Stimulated activated naive B cell treated with anti-CD40 and anti-IgM and Interleukin-4, amounts not matched to agents 10 μg/mL and 1 μg/mL and 100 μg/mL, for 72 hours (primary cell): ENCODE measurements at regions not wholly inside any gene's neighbourhood (a gene's known extent, or its start where the extent isn't known, plus 50 kb on each side); places are given as distances from the start of the nearest gene placed in this dataset.
A peak's percentile ranks its signal among the peaks of the same experiment; 100 is the strongest.

ENCODE experiments used
- ATAC-seq, 2 donors: fragments of 150-1000 bp; cut with Tn5 transposase; replicated peaks; 2 replicates each; pipeline ENCODE4 v1.10.0; 2021; ENCODE audit warnings: moderate library complexity in 1 of 2
- DNase-seq: peaks from one replicate; pipeline ENCODE4 v3.0.0; 2021
- H3K27ac Mint-ChIP-seq: one replicate; pipeline ENCODE4 v1.8.0; 2022; ENCODE audit warnings: mild to moderate bottlenecking, mixed read lengths
- H3K27me3 Mint-ChIP-seq, 2 donors: one replicate each; pipeline ENCODE4 v1.8.0; 2022; ENCODE audit warnings: mixed read lengths in 2 of 2
- H3K36me3 Mint-ChIP-seq, 2 donors: one replicate each; pipeline ENCODE4 v1.8.0; 2022; ENCODE audit warnings: mixed read lengths in 2 of 2, mild to moderate bottlenecking in 1 of 2
- H3K4me1 Mint-ChIP-seq, 2 donors: one replicate each; pipeline ENCODE4 v1.8.0; 2022; ENCODE audit warnings: mixed read lengths in 2 of 2, mild to moderate bottlenecking in 1 of 2
- H3K4me3 Mint-ChIP-seq, 2 donors: one replicate each; pipeline ENCODE4 v1.8.0; 2022; ENCODE audit warnings: mild to moderate bottlenecking in 2 of 2, mixed read lengths in 2 of 2, moderate library complexity in 1 of 2
- H3K9me3 Mint-ChIP-seq, 2 donors: one replicate each; pipeline ENCODE4 v1.8.0; 2022; ENCODE audit warnings: mixed read lengths in 2 of 2, mild to moderate bottlenecking in 1 of 2

DNA sequence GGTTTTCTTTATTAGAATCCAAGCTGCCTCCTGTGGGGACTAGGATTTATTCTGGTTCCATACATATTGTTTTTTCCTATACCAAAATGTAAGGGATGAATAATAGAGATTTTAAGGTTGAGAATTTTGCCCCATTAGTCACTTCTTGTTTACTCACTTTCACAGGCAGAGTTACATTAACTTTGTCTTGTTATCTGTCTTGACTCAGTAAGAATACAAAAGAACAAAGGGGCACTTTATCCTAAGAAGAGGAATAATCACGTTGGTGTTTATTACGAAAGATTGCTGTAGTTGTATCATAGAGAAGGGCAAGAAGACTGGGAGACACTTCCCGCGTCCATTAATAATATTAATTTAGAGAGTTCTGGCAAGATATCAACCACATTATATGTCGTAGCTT is 599.7 kb upstream of the FTMT start:
- H3K9me3 Mint-ChIP-seq: peaks cover 4 to 8% of the 10 kb centered on the region in 2 donors
- no peak overlapping the region for H3K27ac Mint-ChIP-seq
- H3K36me3 Mint-ChIP-seq: no peaks in the 10 kb centered on the region
- ATAC-seq (no peak), DNase-seq (no peak)
- H3K27me3 Mint-ChIP-seq: no peaks in the 10 kb centered on the region
- H3K4me1 Mint-ChIP-seq: no peaks in the 10 kb centered on the region
- no peak overlapping the region for H3K4me3 Mint-ChIP-seq

DNA sequence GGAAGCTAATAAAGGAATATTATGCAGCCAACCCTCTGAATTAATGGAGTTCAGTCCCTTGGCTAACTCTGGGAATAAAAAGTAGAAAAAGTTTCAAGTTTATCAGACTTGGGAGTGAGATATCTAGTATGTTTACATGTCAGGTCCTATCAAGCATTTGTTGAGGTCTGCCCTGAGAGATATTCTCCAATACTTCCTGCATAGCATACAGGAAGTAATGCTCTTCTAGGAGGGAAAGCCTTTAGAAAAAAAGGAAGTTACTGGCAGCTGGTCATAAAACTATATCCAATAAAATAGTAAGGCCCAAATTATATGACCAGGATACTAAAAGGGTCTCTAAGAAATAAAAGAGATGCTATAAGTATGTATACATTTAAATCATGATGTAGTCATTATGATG is 594.1 kb upstream of the FTMT start:
- Mint-ChIP-seq H3K36me3 (no peaks in the 10 kb centered on the region), H3K9me3 (peaks cover 4 to 8% of the 10 kb centered on the region in 2 donors), H3K27me3 (no peaks in the 10 kb centered on the region), H3K4me3 (no peak overlapping the region), H3K4me1 (no peaks in the 10 kb centered on the region), H3K27ac (no peak overlapping the region)
- DNase-seq (no peak), ATAC-seq (no peak)

DNA sequence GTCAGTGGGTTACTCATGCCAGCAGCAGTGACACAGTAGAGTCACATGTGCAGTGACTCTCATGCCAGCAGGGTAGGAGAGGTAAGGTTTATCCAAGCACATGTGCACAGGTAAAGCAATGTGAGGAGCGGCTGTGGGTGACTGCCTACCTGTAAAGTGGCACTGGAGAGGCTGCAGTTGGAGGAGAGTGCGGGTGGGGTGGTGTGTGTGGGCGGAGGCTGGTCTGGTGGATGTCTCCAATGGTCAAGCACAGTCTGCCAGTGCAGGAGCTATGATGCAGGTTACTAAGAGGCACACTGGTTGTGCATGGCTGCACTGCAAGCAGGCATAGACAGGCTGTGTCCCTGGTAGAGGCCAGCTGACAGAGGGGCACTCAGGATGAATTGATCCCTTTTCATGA is 588.2 kb upstream of the FTMT start:
- Mint-ChIP-seq H3K27me3 (no peaks in the 10 kb centered on the region), H3K4me3 (no peak overlapping the region), H3K9me3 (peaks cover 4 to 11% of the 10 kb centered on the region in 2 donors), H3K4me1 (no peaks in the 10 kb centered on the region), H3K27ac (no peak overlapping the region), H3K36me3 (no peaks in the 10 kb centered on the region)
- DNase-seq: no peak
- no peak for ATAC-seq

DNA sequence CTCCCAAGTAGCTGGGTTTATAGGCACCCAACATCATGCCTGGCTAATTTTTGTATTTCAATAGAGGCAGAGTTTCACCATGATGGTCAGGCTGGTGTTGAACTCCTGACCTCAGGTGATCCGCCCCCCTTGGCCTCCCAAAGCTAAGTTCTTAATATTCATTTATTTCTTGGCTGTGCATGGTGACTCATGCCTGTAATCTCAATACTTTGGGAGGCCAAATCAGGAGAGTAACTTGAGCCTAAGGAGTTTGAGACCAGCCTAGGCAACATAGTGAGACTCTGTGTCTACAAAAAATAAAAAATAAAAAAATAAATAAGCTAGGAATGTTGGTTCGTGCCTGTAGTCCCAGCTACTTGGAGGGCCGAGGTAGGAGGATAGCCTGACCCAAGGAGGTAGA is 587.1 kb upstream of the FTMT start:
- DNase-seq: no peak
- Mint-ChIP-seq H3K27me3 (no peaks in the 10 kb centered on the region), H3K4me3 (no peak overlapping the region), H3K9me3 (peaks cover 3 to 7% of the 10 kb centered on the region in 2 donors), H3K27ac (no peak overlapping the region), H3K4me1 (no peaks in the 10 kb centered on the region), H3K36me3 (no peaks in the 10 kb centered on the region)
- ATAC-seq: no peak

DNA sequence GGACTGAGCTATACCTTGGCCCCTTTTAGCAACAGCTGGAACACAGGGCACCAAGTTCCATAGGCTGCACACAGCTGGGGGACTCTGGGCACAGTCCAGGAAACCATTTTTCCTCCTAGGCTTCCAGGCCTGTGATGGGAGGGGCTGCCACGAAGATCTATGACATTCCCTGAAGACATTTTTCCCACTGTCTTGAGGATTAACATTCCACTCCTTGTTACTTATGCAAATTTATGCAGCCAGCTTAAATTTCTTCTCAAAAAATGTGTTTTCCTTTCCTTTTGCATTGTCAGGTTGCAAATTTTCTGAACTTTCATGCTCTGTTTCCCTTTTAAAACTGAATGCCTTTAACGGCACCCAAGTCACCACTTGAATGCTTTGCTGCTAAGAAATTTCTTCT is 580.1 kb upstream of the FTMT start:
- Mint-ChIP-seq H3K4me3 (no peak overlapping the region), H3K27ac (no peak overlapping the region), H3K9me3 (no peaks in the 10 kb centered on the region), H3K4me1 (no peaks in the 10 kb centered on the region), H3K27me3 (no peaks in the 10 kb centered on the region), H3K36me3 (no peaks in the 10 kb centered on the region)
- no peak for ATAC-seq
- no peak for DNase-seq

DNA sequence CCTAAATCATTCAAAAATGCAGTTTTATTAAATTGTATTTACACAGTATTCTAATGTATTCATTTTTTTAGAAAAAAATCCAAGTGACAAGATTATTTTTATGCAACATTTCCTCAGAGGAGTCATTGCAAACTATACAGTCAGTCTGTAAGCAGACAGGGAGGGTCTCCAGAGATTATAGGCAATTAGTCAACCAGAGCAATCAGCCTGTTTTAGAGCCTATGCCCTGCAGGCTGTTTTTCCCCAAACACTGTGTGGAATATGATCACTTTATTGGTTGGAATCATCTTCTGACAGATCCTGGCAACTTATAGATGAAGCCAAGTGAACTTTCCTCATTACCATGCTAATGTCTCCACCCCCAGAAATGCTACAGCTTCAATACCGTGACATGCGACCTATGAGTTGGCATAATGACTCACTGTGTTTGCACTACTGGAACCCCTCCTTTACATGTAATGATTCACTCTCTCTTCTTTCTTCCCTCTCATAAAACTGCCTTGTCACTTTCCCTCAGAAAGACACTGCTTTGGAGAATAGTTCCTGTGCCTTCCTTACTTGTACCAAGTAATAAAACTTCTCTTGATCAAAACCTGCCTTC is 577.7 kb upstream of the FTMT start:
- no peaks in the 10 kb centered on the region for H3K36me3 Mint-ChIP-seq
- DNase-seq (no peak), ATAC-seq (peak; percentile 25 to 27)
- H3K4me1 Mint-ChIP-seq: no peaks in the 10 kb centered on the region
- H3K4me3 Mint-ChIP-seq: no peak overlapping the region
- H3K9me3 Mint-ChIP-seq: no peaks in the 10 kb centered on the region
- no peaks in the 10 kb centered on the region for H3K27me3 Mint-ChIP-seq
- H3K27ac Mint-ChIP-seq: no peak overlapping the region

DNA sequence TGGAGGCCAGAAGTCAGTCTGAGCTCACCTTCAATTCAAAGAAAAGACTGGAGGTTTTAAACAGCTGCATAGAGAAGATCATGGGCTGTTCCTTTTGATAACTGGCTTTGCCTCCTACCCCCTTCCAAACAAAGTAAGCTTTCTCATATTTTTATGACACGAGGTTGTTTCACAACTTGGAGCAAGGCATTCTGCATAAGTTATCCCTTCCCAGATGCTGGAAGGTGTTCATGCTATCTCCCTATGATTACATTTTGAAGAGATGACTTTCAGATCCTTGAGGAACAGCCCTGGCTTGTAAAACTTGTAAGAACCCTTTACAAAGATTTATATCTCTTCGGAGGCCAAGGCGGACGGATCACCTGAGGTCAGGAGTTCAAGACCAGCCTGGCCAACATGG is 571.9 kb upstream of the FTMT start:
- H3K4me3 Mint-ChIP-seq: no peak overlapping the region
- no peak overlapping the region for H3K27ac Mint-ChIP-seq
- ATAC-seq (no peak), DNase-seq (no peak)
- no peaks in the 10 kb centered on the region for H3K36me3 Mint-ChIP-seq
- H3K9me3 Mint-ChIP-seq: peaks cover 0 to 5% of the 10 kb centered on the region in 2 donors
- no peaks in the 10 kb centered on the region for H3K27me3 Mint-ChIP-seq
- no peaks in the 10 kb centered on the region for H3K4me1 Mint-ChIP-seq

DNA sequence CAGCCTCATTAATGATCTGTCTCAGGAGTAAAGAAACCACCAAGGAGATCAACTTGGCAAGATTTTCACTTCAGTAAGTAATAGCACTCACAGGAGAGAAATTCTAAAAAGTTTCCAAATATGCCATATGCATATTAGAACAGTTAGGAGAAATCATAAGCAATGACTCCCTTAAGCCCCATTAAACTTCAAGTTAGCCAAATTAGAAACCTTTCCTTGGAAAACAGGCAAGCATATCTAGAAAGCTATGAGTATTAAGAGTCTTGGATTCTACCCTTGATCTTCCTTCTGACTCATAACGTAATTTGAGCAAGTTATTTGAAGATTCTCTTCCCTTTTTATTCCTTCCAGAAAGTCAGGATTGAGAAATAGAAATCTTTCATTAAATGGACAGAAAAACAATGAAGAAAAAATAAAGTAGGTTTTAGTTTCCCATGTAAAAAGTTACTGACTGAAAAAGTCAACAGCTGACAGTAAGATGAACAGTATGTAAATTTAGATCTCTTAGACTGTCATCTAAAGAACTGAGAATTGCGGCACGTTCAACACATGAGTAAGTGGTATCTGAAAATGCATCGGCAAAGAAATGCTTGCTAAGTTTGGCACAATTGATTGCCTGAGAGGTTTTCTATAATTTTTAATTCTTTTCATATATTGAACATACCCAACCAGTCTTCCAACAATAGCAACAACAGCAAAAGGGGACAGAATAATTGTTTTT is 565.7 kb upstream of the FTMT start:
- Mint-ChIP-seq H3K27ac (no peak overlapping the region), H3K4me3 (no peak overlapping the region), H3K27me3 (no peaks in the 10 kb centered on the region), H3K4me1 (no peaks in the 10 kb centered on the region), H3K36me3 (no peaks in the 10 kb centered on the region), H3K9me3 (peaks cover 0 to 7% of the 10 kb centered on the region in 2 donors)
- DNase-seq (no peak), ATAC-seq (no peak)

DNA sequence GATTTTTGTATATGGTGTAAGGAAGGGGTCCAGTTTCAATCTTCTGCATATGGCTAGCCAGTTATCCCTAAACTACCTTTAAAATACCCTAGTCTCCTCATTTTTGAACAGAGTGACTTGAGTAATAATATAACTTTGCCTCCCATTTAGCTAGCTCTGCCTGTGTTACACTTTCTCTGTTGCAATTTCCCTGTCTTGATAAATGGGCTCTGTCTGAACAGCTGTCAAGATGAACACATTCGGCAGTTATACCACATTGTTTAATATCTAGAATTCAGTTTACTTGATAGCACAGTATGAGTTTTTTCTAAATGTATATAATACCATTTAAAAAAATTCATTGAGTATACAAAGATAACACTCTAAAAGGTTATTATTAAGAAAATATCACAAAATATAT is 562.9 kb upstream of the FTMT start:
- Mint-ChIP-seq H3K4me3 (no peak overlapping the region), H3K27me3 (no peaks in the 10 kb centered on the region), H3K9me3 (peaks cover 0 to 2% of the 10 kb centered on the region in 2 donors), H3K4me1 (no peaks in the 10 kb centered on the region), H3K27ac (no peak overlapping the region), H3K36me3 (no peaks in the 10 kb centered on the region)
- no peak for DNase-seq
- ATAC-seq: no peak

DNA sequence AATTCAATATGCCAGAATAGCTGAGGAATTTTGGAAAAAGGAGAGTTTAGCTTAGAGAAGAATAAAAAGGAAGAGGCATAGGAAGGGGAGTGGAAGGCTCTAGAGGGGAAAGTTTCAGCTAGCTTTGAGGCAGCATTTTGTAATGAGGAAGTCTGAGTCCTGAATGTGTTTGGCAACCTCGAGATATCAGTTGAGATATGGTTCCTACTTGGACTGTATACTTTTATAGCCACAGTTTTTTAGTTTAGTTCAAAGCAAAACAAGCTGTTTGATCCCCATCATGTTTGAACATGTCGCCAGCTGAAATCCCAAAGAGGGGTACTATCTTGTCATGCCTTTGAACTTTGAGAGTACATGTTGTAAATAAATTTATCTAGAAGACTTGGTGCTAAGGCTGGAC is 559.0 kb upstream of the FTMT start:
- no peak overlapping the region for H3K4me3 Mint-ChIP-seq
- DNase-seq (no peak), ATAC-seq (no peak)
- H3K27me3 Mint-ChIP-seq: no peaks in the 10 kb centered on the region
- H3K9me3 Mint-ChIP-seq: peaks cover 0 to 1% of the 10 kb centered on the region in 2 donors
- no peaks in the 10 kb centered on the region for H3K36me3 Mint-ChIP-seq
- no peaks in the 10 kb centered on the region for H3K4me1 Mint-ChIP-seq
- H3K27ac Mint-ChIP-seq: no peak overlapping the region

DNA sequence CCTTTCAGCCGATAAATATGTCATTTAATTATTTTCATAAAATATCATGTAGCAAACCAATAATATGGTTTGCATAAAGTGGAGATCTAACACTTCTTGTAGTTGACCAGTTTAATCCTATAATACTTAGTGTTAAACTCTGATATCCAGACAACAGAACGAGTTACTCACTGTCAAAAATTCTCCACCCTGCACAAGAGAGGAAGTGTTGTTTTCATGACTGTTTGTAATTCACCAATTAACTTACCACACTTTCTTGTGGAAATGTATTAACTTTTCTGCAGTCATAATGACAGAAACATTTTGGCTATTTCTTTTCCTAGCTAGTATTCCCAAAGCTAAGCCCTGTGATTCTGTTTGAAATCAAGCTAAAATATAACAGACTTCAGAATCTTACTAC is 555.3 kb upstream of the FTMT start:
- Mint-ChIP-seq H3K27me3 (no peaks in the 10 kb centered on the region), H3K9me3 (no peaks in the 10 kb centered on the region), H3K4me1 (no peaks in the 10 kb centered on the region), H3K27ac (no peak overlapping the region), H3K4me3 (no peak overlapping the region), H3K36me3 (no peaks in the 10 kb centered on the region)
- ATAC-seq: no peak
- DNase-seq: no peak

DNA sequence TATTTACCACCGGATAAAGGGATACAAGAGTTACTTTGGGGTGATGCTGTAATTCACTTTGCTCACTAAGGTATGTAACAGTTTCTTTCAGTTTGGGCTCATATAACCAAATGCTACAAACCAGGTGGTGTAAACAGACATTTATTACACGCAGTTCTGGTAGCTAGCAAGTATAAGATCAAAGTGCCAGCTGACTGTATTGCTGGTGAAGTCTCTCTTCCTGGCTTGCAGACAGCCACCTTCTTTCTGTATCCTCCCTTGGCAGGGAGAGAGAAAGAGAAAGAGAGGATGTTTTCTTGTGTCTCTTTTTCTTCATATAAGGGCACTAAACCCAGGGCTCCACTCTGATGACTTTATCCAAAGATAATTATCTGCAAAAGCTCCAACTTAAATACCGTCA is 552.5 kb upstream of the FTMT start:
- no peaks in the 10 kb centered on the region for H3K36me3 Mint-ChIP-seq
- no peak for ATAC-seq
- no peaks in the 10 kb centered on the region for H3K9me3 Mint-ChIP-seq
- no peak for DNase-seq
- H3K27ac Mint-ChIP-seq: no peak overlapping the region
- no peaks in the 10 kb centered on the region for H3K27me3 Mint-ChIP-seq
- H3K4me3 Mint-ChIP-seq: no peak overlapping the region
- H3K4me1 Mint-ChIP-seq: no peaks in the 10 kb centered on the region

DNA sequence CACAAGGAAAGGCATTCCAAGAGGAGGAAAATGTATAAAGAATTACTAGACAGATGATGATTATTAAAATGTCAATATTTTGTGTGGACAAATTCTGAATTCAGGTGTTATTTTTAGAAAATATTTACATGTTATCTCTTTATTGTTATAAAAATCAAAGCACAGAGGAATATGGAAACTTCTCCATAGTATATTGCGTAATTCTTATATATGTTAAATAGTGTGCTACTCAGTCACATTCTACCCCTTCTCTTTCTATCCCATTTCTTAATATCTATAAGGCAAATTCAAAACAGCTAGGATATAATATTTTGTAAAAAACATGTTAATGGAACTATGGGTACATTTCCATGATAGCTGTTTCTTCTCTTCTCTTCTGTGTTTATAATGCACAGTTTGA is 546.8 kb upstream of the FTMT start:
- H3K9me3 Mint-ChIP-seq: peaks cover 0 to 3% of the 10 kb centered on the region in 2 donors
- DNase-seq (no peak), ATAC-seq (no peak)
- no peaks in the 10 kb centered on the region for H3K27me3 Mint-ChIP-seq
- no peaks in the 10 kb centered on the region for H3K36me3 Mint-ChIP-seq
- no peak overlapping the region for H3K27ac Mint-ChIP-seq
- no peaks in the 10 kb centered on the region for H3K4me1 Mint-ChIP-seq
- no peak overlapping the region for H3K4me3 Mint-ChIP-seq

DNA sequence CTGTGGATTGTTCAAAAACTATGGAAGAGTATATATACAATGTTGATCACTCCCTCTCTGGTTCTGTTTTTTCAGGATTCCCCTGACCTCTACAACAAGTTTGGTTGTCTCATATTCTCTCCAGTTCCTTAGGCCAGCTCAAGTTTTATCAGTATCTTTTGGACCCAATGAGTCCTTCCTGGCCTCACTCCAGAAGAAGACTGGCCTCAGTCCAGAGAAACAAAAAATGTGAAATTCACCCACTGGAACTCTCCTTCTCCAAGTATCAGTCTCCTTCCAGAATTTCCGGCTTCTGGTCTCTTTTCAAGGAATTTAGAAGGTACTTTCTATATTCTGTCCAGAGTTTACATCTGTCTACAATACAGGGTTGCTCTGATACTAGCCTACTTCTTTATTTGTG is 537.8 kb upstream of the FTMT start:
- H3K4me1 Mint-ChIP-seq: no peaks in the 10 kb centered on the region
- peaks cover 0 to 8% of the 10 kb centered on the region in 2 donors for H3K9me3 Mint-ChIP-seq
- ATAC-seq: no peak
- H3K4me3 Mint-ChIP-seq: no peak overlapping the region
- H3K36me3 Mint-ChIP-seq: no peaks in the 10 kb centered on the region
- no peak overlapping the region for H3K27ac Mint-ChIP-seq
- no peaks in the 10 kb centered on the region for H3K27me3 Mint-ChIP-seq
- no peak for DNase-seq

DNA sequence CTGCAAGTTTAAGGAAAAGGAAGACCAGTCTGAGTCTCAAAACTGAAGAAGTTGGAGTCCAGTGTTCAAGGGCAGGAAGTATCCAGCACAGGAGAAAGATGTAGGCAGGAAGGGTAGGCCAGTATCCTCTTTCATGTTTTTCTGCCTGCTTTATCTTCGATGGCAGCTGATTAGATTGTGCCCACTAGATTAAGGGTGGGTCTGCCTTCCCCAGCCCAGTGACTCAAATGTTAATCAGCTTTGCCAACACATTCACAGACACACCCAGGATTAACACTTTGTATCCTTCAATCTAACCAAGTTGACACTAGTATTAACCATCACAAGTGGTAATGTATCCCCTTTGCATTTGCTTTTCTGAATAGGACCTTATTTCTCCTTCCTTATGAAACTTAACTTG is 535.9 kb upstream of the FTMT start:
- ATAC-seq: no peak
- H3K9me3 Mint-ChIP-seq: peaks cover 4 to 14% of the 10 kb centered on the region in 2 donors
- no peak overlapping the region for H3K4me3 Mint-ChIP-seq
- no peaks in the 10 kb centered on the region for H3K27me3 Mint-ChIP-seq
- no peaks in the 10 kb centered on the region for H3K36me3 Mint-ChIP-seq
- H3K4me1 Mint-ChIP-seq: no peaks in the 10 kb centered on the region
- no peak for DNase-seq
- no peak overlapping the region for H3K27ac Mint-ChIP-seq
